Neural progenitor cell (in vitro differentiated cells): ENCODE measurements at regions not wholly inside any gene's neighbourhood (a gene's known extent, or its start where the extent isn't known, plus 50 kb on each side); places are given as distances from the start of the nearest gene placed in this dataset.

Experiments
- DNase-seq: peaks from one replicate; pipeline ENCODE4 v3.0.0-alpha.2; 2016; ENCODE audit warnings: low spot score
- H2AFZ ChIP-seq: fragments of 200-600 bp; sonication (generic); replicated peaks from 2 replicates; pipeline ENCODE4 v1.6.1; 2016; ENCODE audit warnings: antibody characterized with exemption
- H3F3A ChIP-seq: fragments of 200-600 bp; sonication (generic); 2 replicates; pipeline ENCODE4 v1.6.1; 2016; ENCODE audit warnings: antibody characterized with exemption, low read depth
- H3K27ac ChIP-seq: fragments of 200-600 bp; sonication (generic); 2 replicates; pipeline ENCODE4 v1.5.1; 2016; ENCODE audit warnings: mild to moderate bottlenecking
- H3K27me3 ChIP-seq: fragments of 200-600 bp; sonication (generic); 2 replicates; pipeline ENCODE4 v1.6.1; 2016; ENCODE audit warnings: mild to moderate bottlenecking, moderate library complexity
- H3K36me3 ChIP-seq: fragments of 200-600 bp; sonication (generic); 2 replicates; pipeline ENCODE4 v1.5.1; 2016
- H3K4me1 ChIP-seq: fragments of 200-600 bp; sonication (generic); 2 replicates; pipeline ENCODE4 v1.6.1; 2016; ENCODE audit warnings: mixed run types
- H3K4me2 ChIP-seq: fragments of 200-600 bp; sonication (generic); 2 replicates; pipeline ENCODE4 v1.6.1; 2016
- H3K4me3 ChIP-seq: fragments of 200-600 bp; sonication (generic); 2 replicates; pipeline ENCODE4 v1.5.1; 2016
- H3K79me2 ChIP-seq: fragments of 200-600 bp; sonication (generic); 2 replicates; pipeline ENCODE4 v1.6.1; 2016; ENCODE audit warnings: low read depth
- H3K9ac ChIP-seq: fragments of 200-600 bp; sonication (generic); 2 replicates; pipeline ENCODE4 v1.6.1; 2016
- H3K9me3 ChIP-seq: fragments of 200-600 bp; sonication (generic); 2 replicates; pipeline ENCODE4 v1.5.1; 2016; ENCODE audit warnings: low read depth
- H4K20me1 ChIP-seq: fragments of 200-600 bp; sonication (generic); 2 replicates; pipeline ENCODE4 v1.6.1; 2016; ENCODE audit warnings: low read depth
- H3K27ac Mint-ChIP-seq: 3 replicates; pipeline ENCODE4 v1.8.0; 2021; ENCODE audit warnings: mixed read lengths
- H3K27me3 Mint-ChIP-seq: 2 replicates; pipeline ENCODE4 v1.8.0; 2022; ENCODE audit warnings: low read depth, mild to moderate bottlenecking, inconsistent platforms, moderate library complexity, mixed read lengths; ENCODE audit not compliant: insufficient read depth
- H3K36me3 Mint-ChIP-seq: 3 replicates; pipeline ENCODE4 v1.8.0; 2021; ENCODE audit warnings: mixed read lengths
- H3K4me1 Mint-ChIP-seq: 3 replicates; pipeline ENCODE4 v1.8.0; 2021; ENCODE audit warnings: mixed read lengths
- H3K4me3 Mint-ChIP-seq: 3 replicates; pipeline ENCODE4 v1.8.0; 2021; ENCODE audit warnings: mild to moderate bottlenecking, moderate library complexity, mixed read lengths
- H3K9me3 Mint-ChIP-seq: 3 replicates; pipeline ENCODE4 v1.8.0; 2020; ENCODE audit warnings: mixed read lengths
- CTCF ChIP-seq: fragments of 200-600 bp; sonication (generic); IDR thresholded peaks from 2 replicates; pipeline ENCODE4 v1.5.1; 2017; ENCODE audit warnings: antibody characterized with exemption, mild to moderate bottlenecking
- EZH2 ChIP-seq: fragments of 200-600 bp; sonication (generic); IDR thresholded peaks from 2 replicates; pipeline ENCODE4 v1.6.1; 2017; ENCODE audit warnings: antibody characterized with exemption, mild to moderate bottlenecking, moderate library complexity
- EZH2phosphoT487 ChIP-seq: fragments of 200-600 bp; sonication (generic); IDR thresholded peaks from 2 replicates; pipeline ENCODE4 v1.6.1; 2017; ENCODE audit warnings: antibody characterized with exemption

GRCh38 chr5:164358531-164359259 lies 853.3 kb downstream of the MAT2B start:
- H3F3A ChIP-seq = no peaks in the 10 kb centered on the region
- Mint-ChIP-seq H3K36me3 (no peaks in the 10 kb centered on the region), H3K27me3 (no peaks in the 10 kb centered on the region), H3K4me1 (peaks cover 7% of the 10 kb centered on the region), H3K9me3 (no peaks in the 10 kb centered on the region), H3K27ac (no peak overlapping the region), H3K4me3 (no peak overlapping the region)
- TF ChIP-seq EZH2phosphoT487 = no peak
- no peak for TF ChIP-seq CTCF
- no peak for TF ChIP-seq EZH2
- H3K27ac ChIP-seq = no peak overlapping the region
- no peak overlapping the region for H3K4me2 ChIP-seq
- H4K20me1 ChIP-seq = no peaks in the 10 kb centered on the region
- H3K9ac ChIP-seq = no peak overlapping the region
- H2AFZ ChIP-seq = no peak overlapping the region
- H3K27me3 ChIP-seq = no peaks in the 10 kb centered on the region
- H3K9me3 ChIP-seq = no peaks in the 10 kb centered on the region
- no peaks in the 10 kb centered on the region for H3K79me2 ChIP-seq
- peaks cover 26% of the 10 kb centered on the region for H3K4me1 ChIP-seq
- no peak for DNase-seq
- no peak overlapping the region for H3K4me3 ChIP-seq
- H3K36me3 ChIP-seq = no peaks in the 10 kb centered on the region

GRCh38 chr5:164359260-164360255 lies 854.1 kb downstream of the MAT2B start:
- Mint-ChIP-seq H3K4me1 (peaks cover 7% of the 10 kb centered on the region), H3K9me3 (no peaks in the 10 kb centered on the region), H3K27me3 (no peaks in the 10 kb centered on the region), H3K27ac (no peak overlapping the region), H3K4me3 (no peak overlapping the region), H3K36me3 (no peaks in the 10 kb centered on the region)
- no peak overlapping the region for H3K4me3 ChIP-seq
- H3K4me1 ChIP-seq = peaks cover 27% of the 10 kb centered on the region
- TF ChIP-seq EZH2 = no peak
- TF ChIP-seq CTCF = no peak
- no peak for TF ChIP-seq EZH2phosphoT487
- H3K9me3 ChIP-seq = no peaks in the 10 kb centered on the region
- no peaks in the 10 kb centered on the region for H3K27me3 ChIP-seq
- H2AFZ ChIP-seq = no peak overlapping the region
- no peaks in the 10 kb centered on the region for H3K36me3 ChIP-seq
- H4K20me1 ChIP-seq = no peaks in the 10 kb centered on the region
- H3K4me2 ChIP-seq = no peak overlapping the region
- DNase-seq = no peak
- no peaks in the 10 kb centered on the region for H3K79me2 ChIP-seq
- H3K27ac ChIP-seq = no peak overlapping the region
- H3F3A ChIP-seq = no peaks in the 10 kb centered on the region
- no peak overlapping the region for H3K9ac ChIP-seq

- Mint-ChIP-seq H3K27ac (no peak overlapping the region), H3K36me3 (no peaks in the 10 kb centered on the region), H3K4me3 (no peak overlapping the region), H3K9me3 (no peaks in the 10 kb centered on the region), H3K27me3 (no peaks in the 10 kb centered on the region), H3K4me1 (peaks cover 7% of the 10 kb centered on the region)
- TF ChIP-seq EZH2 = no peak
- no peak for TF ChIP-seq CTCF
- no peak for TF ChIP-seq EZH2phosphoT487
- Histone ChIP-seq H3K27ac (no peak overlapping the region), H3K4me3 (no peak overlapping the region), H3F3A (no peaks in the 10 kb centered on the region), H3K36me3 (no peaks in the 10 kb centered on the region), H3K4me1 (peaks cover 27% of the 10 kb centered on the region), H3K9ac (no peak overlapping the region), H3K79me2 (no peaks in the 10 kb centered on the region), H3K9me3 (no peaks in the 10 kb centered on the region), H3K4me2 (no peak overlapping the region), H3K27me3 (no peaks in the 10 kb centered on the region), H2AFZ (no peak overlapping the region), H4K20me1 (no peaks in the 10 kb centered on the region)
- no peak for DNase-seq
These were observed 855.2 kb downstream of the MAT2B start for GRCh38 chr5:164360589-164360988.
